Vagina (tissue), 2 donors: ENCODE measurements at regions not wholly inside any gene's neighbourhood (a gene's known extent, or its start where the extent isn't known, plus 50 kb on each side); places are given as distances from the start of the nearest gene placed in this dataset.

Experiments used
- CTCF ChIP-seq, 3 experiments: fragments of 450-650 bp in 2 of 3; fragments of 200-600 bp in 1 of 3; sonication (generic) in 1 of 3; IDR thresholded peaks; one replicate each; pipeline ENCODE4 v1.5.1; 2017 to 2019; ENCODE audit warnings: antibody characterized with exemption in 3 of 3, mild to moderate bottlenecking in 2 of 3, moderate library complexity in 2 of 3
- POLR2A ChIP-seq, 2 donors: fragments of 450-650 bp; IDR thresholded peaks; one replicate each; pipeline ENCODE4 v1.6.1; 2017; ENCODE audit warnings: antibody characterized with exemption in 2 of 2, mild to moderate bottlenecking in 2 of 2, moderate library complexity in 2 of 2

- TF ChIP-seq CTCF (IDR thresholded peaks at IDR 0.05), result no peak
- TF ChIP-seq POLR2A (IDR thresholded peaks at IDR 0.05), result no peak
Observed at GRCh38 chr5:105952875-105953274, 1717.9 kb downstream of the EFNA5 start.
